GM18873 (cell line): ENCODE measurements at regions not wholly inside any gene's neighbourhood (a gene's known extent, or its start where the extent isn't known, plus 50 kb on each side); places are given as distances from the start of the nearest gene placed in this dataset.
A peak's percentile ranks its signal among the peaks of the same experiment; 100 is the strongest.

Experiments used
- ATAC-seq: cut with Tn5 transposase; IDR thresholded peaks from one replicate; pipeline ENCODE4 v1.9.1; 2021; ENCODE audit warnings: mild to moderate bottlenecking, moderate library complexity, moderate number of reproducible peaks; ENCODE audit not compliant: unreplicated experiment, low FRiP score

DNA sequence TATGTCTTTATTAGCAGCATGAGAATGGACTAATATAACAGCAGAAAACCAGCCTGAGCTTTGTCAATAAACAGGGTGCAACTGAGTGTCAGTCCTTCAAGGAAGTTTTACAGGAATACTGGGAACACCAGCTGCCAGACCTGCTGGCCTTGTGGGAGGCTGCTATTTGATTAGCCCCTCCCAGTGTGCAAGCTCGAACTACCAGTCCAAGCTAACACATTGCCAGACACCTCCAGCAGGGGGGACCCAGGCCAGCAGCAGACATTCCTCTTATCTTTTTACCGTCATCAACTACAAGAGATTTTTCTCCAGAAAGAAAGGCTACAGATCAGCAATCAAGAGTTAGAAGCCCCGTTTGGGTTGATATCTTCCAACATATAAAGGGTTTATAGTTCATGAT is 942.8 kb upstream of the TENM4 start:
- ATAC-seq, result no peak

DNA sequence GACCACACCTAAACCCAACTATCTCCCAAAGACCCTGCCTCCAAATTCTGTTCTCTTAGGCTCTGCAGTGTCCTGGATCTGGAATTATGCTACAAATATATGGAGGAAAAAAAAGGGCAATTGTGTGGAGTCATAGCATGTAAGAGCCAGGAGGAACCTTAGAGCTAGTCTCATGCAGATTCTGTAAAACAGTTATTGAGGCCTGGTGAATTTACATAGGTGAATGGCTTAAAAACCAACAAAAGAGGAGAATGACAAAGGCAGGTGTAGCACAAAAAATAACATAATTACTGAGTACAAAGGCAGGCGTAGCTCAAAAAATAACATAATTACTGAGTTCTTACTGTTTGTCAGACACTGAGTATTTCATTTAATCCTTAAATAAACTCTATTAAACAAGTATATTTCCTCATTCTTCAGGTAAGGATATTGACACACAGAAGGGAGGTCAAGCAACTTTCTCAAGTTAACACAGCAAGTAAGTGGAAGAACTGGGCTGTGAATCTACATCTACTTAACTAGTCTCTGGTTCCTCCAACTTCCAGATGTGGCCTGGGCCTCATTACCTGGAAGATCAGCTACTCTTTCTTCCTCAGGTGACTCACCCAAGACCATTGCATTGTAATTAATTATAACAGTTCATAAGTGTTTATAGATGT is 938.9 kb upstream of the TENM4 start:
- ATAC-seq, result no peak

DNA sequence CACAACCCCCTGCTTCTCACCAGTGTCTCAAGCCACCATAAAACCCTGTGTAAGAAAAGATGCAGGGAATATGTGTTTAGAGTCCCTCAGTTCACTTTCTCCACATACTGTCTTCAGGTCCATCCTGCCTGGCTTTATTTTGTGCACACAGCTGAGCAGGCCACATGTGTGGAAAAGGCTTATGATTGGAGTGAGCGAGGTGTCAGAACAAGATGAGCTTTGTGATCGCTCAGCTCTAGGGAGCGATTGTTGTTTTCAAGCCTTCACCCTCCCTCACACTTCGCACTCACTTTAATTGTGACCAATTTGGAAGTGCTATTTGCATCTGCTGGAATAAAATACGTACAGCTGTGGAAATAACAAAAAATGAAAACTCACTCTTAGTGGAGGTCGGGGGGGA is 931.1 kb upstream of the TENM4 start:
- no peak for ATAC-seq

DNA sequence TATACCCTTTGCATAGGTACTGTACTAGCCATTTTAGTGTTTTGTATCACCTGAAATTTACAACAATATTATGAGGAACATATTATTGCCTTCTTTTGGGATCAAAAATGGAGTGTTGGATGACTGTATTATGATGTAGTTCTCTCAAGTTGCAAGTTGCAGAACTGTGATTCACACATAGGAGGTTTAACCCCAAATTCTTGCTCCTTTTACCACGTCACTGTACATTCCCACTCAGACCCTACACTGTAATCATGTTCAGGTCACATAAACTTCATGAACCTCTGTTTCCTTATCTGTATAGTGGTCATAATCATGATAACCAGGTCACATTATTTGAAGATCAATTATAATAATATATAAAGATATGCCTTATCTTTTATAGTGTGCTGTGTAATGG is 925.1 kb upstream of the TENM4 start:
- no peak for ATAC-seq

DNA sequence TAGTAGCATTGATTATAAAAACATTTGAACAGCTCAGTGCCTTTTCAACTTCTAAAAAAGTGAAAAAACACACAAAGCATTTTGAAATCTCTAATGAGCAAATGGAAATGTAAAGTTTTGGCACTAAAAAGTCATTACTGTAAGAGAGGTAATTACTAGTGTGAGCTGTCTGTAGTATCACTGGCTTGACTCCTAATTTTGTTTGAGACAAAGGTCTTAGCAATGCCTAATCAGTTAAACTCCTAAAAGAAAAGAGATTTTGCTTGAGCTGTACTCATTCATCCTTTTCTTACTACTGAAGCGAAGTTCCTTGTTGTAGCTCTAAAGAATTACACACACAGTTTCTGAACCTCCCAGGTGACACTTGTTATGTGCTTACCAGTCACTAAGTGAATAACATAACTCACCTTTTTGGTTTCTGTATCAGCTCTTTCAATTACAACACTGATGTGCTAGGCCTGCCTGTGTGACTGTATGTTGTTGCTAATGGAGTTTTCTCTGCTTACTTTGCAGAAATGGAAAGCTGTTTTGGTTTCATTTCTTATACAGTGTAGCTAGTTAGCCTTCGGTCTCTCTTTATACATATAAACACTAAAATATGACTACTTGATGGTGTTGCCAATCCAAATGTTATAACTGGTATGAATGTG is 924.4 kb upstream of the TENM4 start:
- peak; percentile 56 for ATAC-seq

DNA sequence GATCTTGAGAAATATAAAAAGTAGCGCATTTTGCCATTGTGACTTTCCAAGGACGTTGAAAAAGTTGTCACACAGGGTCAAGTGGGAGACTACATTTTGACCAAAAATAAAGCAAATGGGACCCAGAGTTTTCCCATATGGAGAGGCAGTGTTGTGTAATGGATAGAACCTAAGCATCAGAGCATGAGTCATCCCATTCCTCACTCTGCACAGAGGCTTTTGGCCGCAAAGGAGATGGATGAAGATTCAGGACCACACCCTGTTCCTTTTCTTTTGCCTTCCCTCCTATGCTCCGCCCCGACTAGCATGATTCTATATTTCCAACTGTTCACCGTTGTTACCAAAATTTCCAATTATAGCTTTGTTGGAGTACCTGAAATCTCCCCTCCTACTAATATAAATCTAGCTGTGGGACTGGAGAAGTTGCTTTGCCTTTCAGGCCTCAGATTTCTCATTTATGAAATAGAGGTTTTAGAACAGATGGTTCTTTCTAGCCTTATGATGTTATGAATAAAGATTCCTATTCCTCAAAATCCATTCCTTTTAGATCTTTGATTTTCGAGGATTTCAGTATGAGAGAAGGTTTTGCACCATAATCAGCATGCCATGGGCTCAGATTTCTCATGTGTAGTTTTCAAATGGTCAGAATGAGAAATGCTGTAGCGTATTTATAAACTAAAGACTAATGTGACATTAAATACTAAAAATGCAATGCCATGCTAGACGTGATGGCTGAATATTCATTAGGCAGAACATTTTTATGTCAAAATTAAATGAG is 921.9 kb upstream of the TENM4 start:
- ATAC-seq, result no peak

DNA sequence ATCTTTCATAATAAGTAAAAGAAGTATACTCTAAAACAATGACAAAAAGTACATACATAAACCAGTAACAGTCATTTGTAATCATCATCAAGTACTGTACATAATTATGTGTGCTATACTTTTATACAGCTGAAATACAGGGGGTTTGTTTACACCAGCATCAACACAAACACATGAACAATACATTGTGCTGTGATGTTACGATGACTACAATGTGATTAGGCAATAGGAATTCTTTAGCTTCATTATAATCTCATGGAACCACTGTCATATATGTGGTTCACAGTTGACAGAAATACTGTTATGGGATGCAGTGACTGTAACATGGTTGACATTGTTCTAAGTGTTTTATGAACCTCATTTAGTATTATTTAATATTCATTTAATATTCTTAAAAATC is 914.4 kb upstream of the TENM4 start:
- ATAC-seq, result no peak

DNA sequence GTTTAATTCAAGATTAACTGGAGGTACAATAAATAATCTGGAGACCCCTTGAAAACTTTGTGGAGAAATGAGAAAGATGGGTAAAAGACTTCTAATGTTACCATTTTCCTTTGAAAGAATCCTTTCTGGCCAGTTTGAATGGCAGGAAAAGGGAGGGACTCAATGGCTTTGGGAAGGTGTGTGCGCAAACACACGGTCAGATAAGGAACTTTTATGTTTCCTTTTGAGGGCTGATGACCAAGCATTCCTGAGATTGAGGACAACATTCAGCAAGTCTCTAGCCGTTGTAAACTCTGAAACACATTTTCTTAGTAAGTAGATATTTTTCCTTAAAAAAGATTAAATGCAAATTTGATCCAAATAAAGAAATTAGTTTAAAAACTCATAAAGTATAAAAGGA is 909.7 kb upstream of the TENM4 start:
- no peak for ATAC-seq

DNA sequence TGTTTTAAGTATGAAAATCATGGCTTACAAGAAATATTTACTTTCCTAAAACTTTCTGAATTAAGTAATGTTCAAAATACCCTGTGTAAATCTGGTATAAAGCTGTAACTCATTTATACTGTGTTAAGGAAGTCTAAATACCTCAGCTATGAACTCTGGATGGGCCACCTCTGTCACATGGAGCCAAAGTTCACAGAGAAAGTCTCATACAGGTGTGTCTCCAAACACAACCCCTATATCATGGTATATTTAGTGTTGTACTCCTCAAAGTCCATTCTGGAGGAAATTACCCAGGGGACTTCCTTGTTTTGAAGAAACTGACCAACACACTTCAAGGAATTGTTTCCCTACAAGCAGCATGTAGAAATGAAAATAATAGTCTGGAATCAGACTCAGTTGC is 909.2 kb upstream of the TENM4 start:
- no peak for ATAC-seq

DNA sequence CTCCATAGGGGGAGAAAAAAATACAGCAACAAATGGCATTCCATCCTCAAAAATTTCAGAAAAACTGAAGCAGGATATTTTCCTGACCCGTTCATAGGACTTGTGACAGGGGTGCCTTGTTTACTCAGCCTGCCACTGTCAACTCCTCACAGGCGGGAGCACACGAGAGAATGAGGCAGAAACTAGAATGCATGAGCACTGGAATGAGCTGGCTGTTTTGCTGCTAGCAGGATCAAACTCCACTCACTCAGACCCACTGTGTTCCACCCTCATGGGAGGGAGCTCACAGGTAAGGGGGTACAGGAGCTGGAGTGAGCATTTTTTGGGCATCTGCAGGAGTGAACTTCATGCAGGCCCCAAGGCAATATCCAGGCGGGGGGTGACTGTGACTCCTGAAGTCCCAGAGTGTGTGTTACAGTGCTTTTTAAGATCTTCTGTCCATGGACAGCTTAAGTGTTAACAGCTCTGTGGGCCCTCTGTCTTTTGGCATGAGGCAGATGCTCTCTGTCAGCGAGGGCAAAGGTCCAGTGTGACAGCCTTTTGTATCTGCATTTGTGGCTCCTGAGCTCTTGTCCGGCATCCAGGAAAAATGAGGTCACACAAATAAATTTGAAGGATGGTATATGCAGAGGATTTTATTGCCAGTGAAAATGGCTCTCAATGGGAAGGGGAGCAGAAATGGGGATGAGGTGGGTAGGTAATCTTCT is 905.7 kb upstream of the TENM4 start:
- ATAC-seq, result no peak

DNA sequence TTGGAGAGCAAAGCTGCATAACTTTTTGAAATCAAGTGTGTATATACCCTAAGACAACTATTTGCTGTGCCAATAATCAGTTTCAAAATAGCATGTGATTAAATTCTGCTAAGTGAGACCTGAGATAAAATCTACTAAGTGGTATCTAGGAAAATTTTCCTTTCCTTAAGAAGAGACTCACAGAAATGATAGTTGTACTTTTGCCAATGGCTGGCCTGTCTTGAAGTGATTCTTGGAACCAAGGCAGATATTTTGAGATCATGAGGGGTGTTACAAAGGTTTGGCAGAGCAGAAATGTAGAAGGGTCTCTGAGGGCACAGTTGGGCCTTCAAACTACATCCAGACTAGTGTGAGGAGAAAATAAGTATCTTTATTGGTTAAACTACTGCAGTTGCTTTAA is 902.6 kb upstream of the TENM4 start:
- ATAC-seq, result no peak

DNA sequence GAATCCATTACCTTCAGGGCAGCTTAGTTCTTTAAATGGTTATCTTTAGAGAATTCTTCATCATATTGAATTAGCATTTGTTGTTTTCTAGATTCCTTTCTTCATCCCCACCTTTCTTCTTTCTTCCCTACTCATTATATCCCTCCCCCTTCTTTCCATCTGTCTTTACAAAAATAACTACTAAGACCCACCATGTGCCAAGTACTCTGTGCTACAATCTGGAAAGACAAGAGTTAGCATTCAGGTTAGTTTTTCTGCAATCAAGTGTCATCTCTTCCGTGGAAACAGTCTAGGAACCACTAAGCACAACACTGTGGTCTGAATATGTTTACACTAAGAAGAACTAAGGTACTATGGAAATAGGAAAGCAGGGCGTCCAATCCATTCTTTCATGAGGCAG is 897.4 kb upstream of the TENM4 start:
- no peak for ATAC-seq

DNA sequence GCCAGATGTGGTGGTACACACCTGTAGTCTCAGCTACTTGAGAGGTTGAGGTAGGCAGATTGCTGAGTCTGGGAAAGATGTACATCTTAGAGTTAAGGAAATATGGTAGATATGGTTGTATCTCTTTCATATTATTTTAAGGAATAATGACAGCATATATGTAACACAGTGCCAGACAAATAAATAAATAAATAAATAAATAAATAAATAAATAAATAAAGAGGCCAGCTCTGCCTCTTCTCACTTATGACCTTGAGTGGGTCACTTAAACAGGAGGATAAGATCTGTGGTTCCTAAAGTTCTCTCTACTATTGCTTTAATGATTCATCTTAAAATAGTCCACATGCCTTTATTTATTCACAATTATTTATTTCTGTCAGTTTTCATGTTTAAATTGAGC is 890.9 kb upstream of the TENM4 start:
- no peak for ATAC-seq

DNA sequence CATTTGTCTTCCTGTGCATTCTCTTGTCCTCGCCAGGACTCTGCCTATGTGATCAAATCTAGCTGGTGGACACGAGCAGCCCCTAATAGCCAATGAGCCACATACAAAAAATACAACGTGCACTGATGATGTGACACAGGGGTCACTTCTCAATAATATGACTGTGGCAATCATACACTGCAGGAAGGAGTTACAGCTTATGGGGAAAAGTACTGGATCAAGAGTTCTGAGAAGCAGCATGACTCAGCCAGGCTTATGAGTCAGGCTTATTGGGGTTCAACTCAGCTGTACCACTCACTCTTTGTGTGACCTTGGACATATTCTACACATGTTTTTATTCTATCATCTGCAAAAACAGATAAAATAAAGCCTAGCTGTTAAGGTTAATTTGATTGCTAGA is 889.4 kb upstream of the TENM4 start:
- no peak for ATAC-seq

DNA sequence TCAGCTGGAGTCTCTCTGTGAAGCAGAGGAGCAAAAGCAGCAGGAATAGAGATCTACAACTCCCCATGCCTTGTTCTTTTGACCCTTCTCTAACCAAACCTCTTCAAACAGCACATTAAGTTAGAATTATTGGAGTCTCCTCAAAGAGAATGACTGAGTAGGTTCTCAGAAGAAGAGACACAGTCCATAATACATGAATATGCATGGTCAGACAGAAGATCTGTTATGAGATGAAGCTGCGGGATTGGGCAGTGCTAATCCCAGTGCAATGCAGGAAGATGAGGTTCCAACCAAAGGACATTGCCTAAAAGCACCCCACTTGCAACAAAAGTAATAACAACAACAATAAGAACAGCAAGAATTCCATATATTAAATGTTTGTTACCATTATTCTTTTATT is 887.9 kb upstream of the TENM4 start:
- no peak for ATAC-seq

DNA sequence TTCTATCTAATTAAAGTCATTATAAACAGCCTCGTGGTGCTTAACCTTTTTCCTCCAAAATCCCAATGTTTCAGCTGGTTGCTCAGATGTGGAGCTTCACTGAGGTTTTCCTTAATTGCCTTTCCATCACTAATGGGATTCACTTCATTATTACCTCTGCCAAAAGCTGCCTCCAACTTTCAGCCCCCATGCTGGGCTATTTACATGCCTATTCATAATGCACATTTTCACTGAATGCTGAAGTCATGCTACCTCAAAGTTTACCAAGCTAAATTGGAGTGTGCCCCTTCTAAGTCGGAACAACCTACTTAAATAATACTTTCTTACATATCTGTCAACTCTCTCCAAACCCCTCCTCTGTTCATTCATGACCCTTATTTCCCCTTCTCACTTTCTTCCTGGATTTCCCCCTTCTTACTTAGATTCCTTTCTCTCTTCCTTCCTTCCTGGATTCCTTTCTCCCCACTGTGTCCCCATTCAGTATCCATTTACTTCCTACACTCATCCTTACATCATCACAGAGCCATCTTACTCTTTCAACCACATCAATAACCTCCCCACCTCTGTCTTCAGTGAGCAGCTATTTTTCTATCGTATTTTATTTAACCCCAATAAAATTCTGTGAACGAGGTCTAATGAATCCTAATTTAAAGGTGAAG is 887.3 kb upstream of the TENM4 start:
- ATAC-seq, result no peak

DNA sequence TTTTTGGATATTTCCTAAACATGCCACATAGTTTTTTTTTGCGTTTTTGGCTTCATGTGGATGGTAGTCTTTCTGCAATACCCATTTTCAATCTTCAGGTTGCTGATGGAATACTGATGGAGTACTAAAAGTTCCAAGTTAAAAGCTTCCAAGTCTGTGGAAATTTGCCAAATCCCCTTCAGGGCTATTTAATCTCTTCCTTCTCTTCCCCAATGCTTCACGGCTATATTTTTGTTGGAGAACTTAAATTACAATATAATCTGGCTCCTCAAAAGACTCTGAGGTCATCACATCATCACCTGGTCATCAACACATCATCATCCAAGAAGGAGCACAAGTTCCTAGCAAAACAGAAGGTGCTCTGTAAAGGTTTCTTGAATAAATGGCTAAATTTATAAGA is 881.0 kb upstream of the TENM4 start:
- no peak for ATAC-seq

DNA sequence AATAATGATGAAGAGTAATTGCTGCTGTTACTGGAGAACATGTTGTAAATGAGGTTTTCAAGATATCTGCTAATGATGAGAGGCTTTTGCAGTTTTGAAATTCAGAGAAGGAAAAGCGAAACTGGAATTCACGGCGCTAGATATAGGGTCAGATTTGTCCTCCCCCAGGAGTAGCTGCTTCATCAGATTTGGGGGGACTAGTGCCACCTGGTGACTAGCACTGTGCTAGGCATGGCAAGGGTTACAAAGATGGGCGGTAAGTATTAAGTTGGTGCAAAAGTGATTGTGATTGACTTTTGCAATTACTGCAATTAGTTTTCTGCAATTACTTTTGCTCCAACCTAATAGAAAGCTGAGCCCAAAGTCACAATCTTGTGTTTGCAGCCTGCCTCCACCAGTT is 879.9 kb upstream of the TENM4 start:
- ATAC-seq, result no peak

DNA sequence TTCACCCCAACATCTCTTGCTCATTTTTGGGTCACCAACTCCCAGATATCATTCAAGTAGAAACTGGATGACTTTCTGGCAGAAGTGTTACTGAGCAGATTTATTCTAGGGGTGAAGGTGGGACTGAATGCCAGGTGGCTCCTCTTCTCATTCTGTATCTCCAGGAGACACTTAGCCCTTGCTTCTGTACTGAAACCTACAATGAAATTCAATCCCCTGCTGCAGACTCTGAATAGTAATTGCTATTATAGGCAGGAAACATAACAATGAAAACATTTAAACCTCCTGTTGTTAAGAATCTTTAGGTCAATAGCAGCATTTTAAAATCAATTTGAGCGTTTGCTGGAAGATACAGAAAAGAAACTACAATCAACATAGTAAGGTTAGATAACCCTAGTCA is 879.4 kb upstream of the TENM4 start:
- no peak for ATAC-seq

DNA sequence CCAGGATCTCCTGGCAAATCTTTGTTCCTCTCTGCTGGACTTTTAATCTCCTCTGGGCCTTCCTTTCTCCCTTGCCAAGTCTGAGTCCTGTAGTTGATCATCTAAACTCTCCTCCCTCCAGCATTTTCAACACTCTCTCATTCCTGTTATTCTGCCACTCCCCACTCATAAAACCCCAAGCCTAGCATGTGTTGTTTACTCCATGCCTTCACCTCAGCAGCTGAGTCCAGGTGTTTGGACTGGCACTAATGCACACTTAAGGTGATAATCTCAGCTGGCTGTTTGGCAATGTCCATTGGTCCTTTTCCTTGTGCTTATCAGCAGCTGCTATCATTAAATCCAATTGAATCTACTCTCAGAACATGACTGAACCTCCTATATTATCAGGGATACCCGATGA is 876.8 kb upstream of the TENM4 start:
- ATAC-seq, result no peak

DNA sequence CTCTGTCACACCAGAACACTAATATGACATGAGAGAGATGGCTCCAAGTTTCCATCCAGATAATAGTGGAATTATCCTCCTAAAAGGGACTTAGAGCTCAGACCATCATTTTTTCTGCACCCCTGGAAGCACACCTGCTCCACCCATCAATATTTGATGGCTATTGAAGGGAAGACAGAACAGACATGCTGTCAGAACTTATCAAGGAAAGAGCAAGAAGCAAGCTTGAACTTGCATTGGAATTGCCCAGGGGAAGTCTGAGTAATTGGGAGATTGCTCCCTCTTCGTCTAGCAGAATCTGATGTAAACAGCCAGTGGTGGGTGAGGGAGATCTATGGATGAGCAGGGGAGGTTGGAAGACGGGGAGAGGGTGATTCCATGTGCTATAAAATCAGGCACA is 874.4 kb upstream of the TENM4 start:
- ATAC-seq, result no peak
